Bronchial epithelial cell (primary cell): ENCODE measurements at regions not wholly inside any gene's neighbourhood (a gene's known extent, or its start where the extent isn't known, plus 50 kb on each side); places are given as distances from the start of the nearest gene placed in this dataset.

Source experiments
- DNase-seq: peaks from one replicate; pipeline ENCODE4 v3.0.0-alpha.2; 2010; ENCODE audit warnings: low read depth
- FAIRE-seq: peaks from 2 replicates; lab custom pipeline; 2011; peaks lifted over from hg19 to GRCh38; lab: Jason Lieb, UNC
- H3K27me3 ChIP-seq: 2 replicates; pipeline ENCODE4 v1.5.1; 2011; ENCODE audit warnings: low read length; ENCODE audit not compliant: control insufficient read depth, insufficient read depth
- H3K36me3 ChIP-seq: 2 replicates; pipeline ENCODE4 v1.5.1; 2011; ENCODE audit warnings: low read length; ENCODE audit not compliant: control insufficient read depth, insufficient read depth
- H3K4me3 ChIP-seq: 2 replicates; pipeline ENCODE4 v1.5.1; 2011; ENCODE audit warnings: mild to moderate bottlenecking, low read depth, low read length, control low read depth
- TF ChIP-seq, protein P1 (sequence below): IDR thresholded peaks from 2 replicates; pipeline ENCODE4 v1.5.1; 2011; ENCODE audit warnings: mild to moderate bottlenecking, moderate library complexity, low read length, control low read depth, inconsistent platforms; ENCODE audit not compliant: insufficient read depth, severe bottlenecking

DNA sequence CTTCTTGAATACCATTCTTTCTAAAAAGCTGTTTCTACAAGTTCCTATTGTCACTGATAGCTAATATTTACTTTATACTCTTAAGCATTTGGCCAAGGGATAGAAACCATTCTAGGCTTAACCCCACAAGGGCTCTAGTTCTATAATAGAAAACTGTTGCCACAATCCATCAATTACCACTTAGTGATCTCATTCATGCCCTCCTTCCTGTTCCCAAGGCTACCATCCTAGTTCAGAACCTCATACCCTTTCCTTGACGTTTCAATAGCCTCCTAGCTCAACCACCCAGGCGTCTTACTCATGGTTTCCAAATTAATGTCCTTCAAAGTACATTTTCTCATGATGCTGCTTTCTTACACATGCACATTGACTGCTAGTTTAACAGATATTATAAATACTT, 493.5 kb downstream of the NAV3 start:
- H3K36me3 ChIP-seq, result no peaks in the 10 kb centered on the region
- H3K4me3 ChIP-seq, result no peak overlapping the region
- H3K27me3 ChIP-seq, result no peaks in the 10 kb centered on the region
- FAIRE-seq (no peak), DNase-seq (no peak)
- TF ChIP-seq, protein P1, sequence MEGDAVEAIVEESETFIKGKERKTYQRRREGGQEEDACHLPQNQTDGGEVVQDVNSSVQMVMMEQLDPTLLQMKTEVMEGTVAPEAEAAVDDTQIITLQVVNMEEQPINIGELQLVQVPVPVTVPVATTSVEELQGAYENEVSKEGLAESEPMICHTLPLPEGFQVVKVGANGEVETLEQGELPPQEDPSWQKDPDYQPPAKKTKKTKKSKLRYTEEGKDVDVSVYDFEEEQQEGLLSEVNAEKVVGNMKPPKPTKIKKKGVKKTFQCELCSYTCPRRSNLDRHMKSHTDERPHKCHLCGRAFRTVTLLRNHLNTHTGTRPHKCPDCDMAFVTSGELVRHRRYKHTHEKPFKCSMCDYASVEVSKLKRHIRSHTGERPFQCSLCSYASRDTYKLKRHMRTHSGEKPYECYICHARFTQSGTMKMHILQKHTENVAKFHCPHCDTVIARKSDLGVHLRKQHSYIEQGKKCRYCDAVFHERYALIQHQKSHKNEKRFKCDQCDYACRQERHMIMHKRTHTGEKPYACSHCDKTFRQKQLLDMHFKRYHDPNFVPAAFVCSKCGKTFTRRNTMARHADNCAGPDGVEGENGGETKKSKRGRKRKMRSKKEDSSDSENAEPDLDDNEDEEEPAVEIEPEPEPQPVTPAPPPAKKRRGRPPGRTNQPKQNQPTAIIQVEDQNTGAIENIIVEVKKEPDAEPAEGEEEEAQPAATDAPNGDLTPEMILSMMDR, result no peak

- TF ChIP-seq, protein P1, result no peak
- no peak for FAIRE-seq
- Histone ChIP-seq H3K27me3 (no peaks in the 10 kb centered on the region), H3K4me3 (no peak overlapping the region), H3K36me3 (no peaks in the 10 kb centered on the region)
- DNase-seq, result no peak
Measured at GRCh38 chr12:78328524-78328923, 497.8 kb downstream of the NAV3 start.

GRCh38 chr12:78330131-78330530, 499.4 kb downstream of the NAV3 start:
- Histone ChIP-seq H3K4me3 (no peak overlapping the region), H3K27me3 (no peaks in the 10 kb centered on the region), H3K36me3 (no peaks in the 10 kb centered on the region)
- FAIRE-seq (no peak), DNase-seq (no peak)
- TF ChIP-seq, protein P1, result no peak

GRCh38 chr12:78331181-78331580, 500.5 kb downstream of the NAV3 start:
- no peaks in the 10 kb centered on the region for H3K27me3 ChIP-seq
- no peak for FAIRE-seq
- DNase-seq, result no peak
- TF ChIP-seq, protein P1, result no peak
- H3K36me3 ChIP-seq, result no peaks in the 10 kb centered on the region
- H3K4me3 ChIP-seq, result no peak overlapping the region

GRCh38 chr12:78331753-78332152, 501.1 kb downstream of the NAV3 start:
- no peak overlapping the region for H3K4me3 ChIP-seq
- FAIRE-seq, result no peak
- no peaks in the 10 kb centered on the region for H3K27me3 ChIP-seq
- no peak for DNase-seq
- TF ChIP-seq, protein P1, result no peak
- H3K36me3 ChIP-seq, result no peaks in the 10 kb centered on the region

- FAIRE-seq (no peak), DNase-seq (no peak)
- H3K27me3 ChIP-seq, result no peaks in the 10 kb centered on the region
- H3K4me3 ChIP-seq, result no peak overlapping the region
- TF ChIP-seq, protein P1, result no peak
- no peaks in the 10 kb centered on the region for H3K36me3 ChIP-seq
Measured at GRCh38 chr12:78338054-78338785, 507.5 kb downstream of the NAV3 start.
